AG09319 (cell line): ENCODE measurements at regions not wholly inside any gene's neighbourhood (a gene's known extent, or its start where the extent isn't known, plus 50 kb on each side); places are given as distances from the start of the nearest gene placed in this dataset.

ENCODE experiments used
- DNase-seq: peaks from one replicate; pipeline ENCODE4 v3.0.0-alpha.2; 2010; ENCODE audit warnings: low read depth; ENCODE audit errors: extremely low read depth
- TF ChIP-seq, protein P1 (sequence below): IDR thresholded peaks from 2 replicates; pipeline ENCODE4 v1.5.1; 2011; ENCODE audit warnings: low read depth, mild to moderate bottlenecking, inconsistent platforms, low read length, moderate library complexity

DNA sequence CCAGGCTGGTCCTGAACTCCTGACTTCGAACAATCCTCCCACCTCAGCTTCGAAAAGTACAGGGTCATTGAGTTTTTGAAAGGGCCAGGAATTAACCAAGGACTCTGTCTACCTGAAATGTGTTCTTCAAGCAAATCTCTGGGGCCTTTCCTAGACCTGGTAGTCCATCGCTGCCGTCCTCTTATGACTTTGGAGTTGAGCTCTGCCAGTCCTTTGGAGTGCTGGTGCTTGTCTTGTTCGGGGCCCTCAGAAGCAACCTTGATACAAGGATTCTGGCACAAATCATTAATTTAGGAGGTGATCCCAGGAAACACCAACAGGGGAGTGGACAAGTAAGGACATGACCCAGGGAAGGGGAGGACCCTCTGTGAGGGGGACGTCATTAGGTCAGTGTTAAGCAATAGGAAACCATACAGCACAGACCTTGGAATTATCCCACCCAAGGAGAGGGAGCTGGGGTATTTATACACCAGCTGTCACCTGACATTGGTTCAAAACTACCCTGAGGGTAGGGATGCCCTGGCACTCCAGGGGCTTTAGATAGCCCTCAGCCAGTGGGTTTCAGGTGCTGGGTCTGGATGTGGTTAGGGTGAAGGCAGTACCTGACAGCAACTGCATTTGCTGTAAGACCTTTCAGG, 187.2 kb downstream of the FOXL1 start:
- DNase-seq, result no peak
- TF ChIP-seq, protein P1, sequence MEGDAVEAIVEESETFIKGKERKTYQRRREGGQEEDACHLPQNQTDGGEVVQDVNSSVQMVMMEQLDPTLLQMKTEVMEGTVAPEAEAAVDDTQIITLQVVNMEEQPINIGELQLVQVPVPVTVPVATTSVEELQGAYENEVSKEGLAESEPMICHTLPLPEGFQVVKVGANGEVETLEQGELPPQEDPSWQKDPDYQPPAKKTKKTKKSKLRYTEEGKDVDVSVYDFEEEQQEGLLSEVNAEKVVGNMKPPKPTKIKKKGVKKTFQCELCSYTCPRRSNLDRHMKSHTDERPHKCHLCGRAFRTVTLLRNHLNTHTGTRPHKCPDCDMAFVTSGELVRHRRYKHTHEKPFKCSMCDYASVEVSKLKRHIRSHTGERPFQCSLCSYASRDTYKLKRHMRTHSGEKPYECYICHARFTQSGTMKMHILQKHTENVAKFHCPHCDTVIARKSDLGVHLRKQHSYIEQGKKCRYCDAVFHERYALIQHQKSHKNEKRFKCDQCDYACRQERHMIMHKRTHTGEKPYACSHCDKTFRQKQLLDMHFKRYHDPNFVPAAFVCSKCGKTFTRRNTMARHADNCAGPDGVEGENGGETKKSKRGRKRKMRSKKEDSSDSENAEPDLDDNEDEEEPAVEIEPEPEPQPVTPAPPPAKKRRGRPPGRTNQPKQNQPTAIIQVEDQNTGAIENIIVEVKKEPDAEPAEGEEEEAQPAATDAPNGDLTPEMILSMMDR, result no peak

DNA sequence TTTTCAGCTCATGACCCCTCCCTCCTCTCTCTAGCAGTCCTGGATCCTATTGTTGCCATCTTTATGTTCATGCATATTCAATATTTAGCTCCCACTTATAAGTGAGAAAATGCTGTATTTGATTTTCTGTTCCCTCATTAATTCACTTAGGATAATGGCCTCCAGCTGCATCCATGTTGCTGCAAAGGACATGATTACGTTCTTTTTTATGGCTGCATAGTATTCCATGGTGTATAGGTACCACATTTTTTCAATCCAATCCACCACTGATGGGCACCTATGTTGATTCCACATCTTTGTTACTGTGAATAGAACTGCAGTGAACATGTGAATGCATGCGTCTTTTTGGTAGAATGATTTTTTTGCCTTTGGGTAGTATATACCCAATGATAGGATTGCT, 188.4 kb downstream of the FOXL1 start:
- TF ChIP-seq, protein P1, result no peak
- DNase-seq, result no peak

DNA sequence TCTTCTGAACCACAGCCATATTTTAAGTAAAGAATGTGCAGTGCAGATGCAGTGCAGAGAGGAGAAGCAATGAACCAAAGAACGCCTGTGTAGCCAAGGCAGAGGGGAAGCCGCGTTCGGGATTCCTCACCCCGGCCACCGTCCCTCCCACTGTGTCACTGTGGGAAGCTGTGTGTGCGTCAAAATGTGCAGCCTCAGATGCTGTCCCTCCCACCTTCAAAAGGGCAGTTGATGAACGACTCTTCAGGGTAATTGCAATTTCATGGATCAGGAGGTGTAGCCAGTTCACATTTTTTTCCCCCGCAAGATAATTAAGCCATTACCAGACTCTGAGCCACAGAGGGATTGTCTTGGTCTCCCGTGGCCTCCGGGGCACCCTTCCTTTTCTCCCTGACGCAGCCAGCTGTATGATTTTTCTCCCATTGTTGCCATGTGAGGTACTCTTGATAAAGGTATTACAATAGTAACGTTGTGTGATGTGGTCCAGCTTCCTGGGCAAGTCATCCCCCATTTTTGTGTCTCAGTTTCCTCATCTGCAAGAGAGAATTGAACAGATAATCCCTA, 190.0 kb downstream of the FOXL1 start:
- DNase-seq, result no peak
- TF ChIP-seq, protein P1, result no peak; the same call in 1 of the 2 replicates

DNA sequence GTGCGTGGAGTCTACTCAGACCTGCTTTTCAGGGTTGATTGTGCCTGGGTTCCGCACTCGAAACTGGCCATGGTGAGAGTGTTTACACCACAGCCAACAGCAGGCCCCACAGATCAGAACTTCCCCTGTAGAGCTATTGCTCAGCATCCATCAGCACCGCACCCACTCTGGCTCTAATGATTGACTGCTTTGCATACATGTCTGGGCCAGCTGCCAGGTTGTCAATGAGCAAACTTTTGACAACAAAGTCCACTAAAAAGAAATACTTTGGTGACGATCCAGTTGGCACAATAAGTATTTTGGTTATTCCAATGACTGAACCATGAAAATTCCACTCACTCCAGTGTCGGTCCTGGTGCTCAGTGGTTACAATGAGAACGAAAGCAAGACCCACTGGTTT, 190.7 kb downstream of the FOXL1 start:
- TF ChIP-seq, protein P1, result no peak
- no peak for DNase-seq

DNA sequence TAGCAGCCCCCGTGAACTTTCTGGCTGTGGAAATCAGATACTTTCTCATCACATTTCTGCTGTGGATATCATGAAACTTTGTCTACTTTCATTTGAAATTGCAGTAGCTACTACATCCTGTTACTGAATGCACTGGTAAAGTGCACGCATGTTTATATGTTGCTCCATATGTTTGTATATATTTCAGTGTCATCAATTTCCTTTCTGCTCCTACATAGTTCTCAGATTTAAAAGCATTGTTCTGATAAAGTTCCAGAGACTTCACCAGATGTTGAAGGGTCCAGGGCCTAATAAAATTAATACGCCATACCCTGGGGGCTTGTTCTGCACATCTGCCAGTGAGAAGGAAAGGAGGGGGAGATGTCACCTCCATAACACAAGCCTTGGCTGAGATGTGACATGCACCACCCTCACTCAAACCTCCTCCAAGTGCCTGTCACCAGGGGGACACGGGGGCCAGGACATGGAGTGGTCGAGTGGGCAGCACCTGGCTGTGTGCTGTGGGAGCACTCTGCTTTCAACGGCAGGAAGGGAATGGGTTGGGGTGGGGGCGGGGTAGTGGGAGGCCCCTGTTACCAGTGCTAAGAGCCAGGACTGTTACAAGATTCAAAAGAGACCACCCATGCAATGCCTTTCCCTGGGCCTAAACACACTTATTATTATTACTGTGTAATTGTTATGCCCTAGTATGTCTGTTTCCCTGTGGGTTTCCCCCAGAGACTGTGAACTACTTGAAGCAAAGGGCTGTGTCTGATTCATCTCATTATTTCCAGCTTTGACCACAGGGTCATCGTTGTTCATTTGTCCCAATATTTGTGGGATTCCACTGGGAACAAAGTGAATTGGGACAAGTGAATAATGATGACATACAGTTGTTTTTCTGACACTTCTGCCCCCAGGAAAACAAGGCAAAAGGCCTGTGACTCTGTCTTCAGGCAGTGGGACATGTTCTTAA, 193.4 kb downstream of the FOXL1 start:
- TF ChIP-seq, protein P1, result no peak
- DNase-seq, result no peak

DNA sequence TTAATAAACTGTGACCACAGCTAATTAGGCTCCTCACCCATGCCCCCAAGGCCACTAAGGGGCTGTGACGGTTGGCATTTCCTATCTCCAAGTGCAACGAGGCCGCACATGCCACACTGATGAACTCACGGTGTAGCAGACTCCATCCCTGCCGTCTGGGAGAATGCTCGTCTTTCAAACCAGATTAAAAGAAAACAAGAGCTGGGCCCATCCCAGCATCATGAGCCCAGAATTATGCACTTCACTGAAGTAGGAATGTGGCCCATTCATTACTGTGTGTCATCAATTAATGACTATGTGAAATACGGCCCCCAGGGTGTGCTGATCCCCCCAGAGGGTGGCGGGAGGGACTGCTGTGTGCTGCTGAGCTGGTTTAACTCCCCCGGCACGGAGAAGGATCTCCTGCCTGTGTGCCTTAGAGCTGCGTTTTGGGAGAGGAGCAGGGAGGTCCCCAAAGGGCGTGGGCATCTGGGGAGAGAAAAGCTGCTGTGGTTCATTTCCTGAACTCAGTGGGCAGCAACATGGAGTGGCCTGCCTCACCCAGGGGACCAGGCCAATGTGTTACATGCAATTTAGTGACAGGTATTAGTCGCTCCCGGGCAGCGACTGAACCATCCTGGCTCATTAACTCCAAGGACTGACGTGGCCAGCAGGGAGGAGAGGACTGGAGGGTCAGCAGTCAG, 194.5 kb downstream of the FOXL1 start:
- TF ChIP-seq, protein P1, result no peak

DNA sequence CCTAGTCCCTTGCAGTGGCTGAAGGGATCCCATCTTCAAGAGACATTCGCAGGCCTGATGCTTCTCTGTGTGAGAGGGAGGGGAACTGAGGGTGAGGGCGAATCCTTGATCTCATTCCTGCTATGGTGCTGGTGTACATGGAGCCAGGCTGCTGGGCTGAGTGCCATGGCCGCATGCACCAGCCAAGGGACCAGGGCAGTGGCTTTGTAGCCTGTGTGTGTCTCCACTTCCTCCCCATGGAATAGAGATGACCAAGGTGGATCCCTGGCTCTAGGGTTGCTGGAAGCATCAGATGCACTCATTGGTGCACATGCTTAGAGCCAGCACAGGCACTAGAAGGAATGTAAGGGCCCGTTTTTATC, 195.0 kb downstream of the FOXL1 start:
- TF ChIP-seq, protein P1, result no peak
- no peak for DNase-seq

More for the DNA sequence above, 194.5 kb downstream of the FOXL1 start:
- DNase-seq, result no peak
